Gastroesophageal sphincter (tissue), 4 donors: ENCODE measurements at regions not wholly inside any gene's neighbourhood (a gene's known extent, or its start where the extent isn't known, plus 50 kb on each side); places are given as distances from the start of the nearest gene placed in this dataset.
"Not testable (repeated sequence)": the region's sequence is repeated elsewhere in the genome, so short reads cannot be mapped to it uniquely, and the experiment has no call there.

Experiments used
- ATAC-seq: fragments of 150-250 bp; one replicate; pipeline ENCODE4 v1.9.1; 2016; ENCODE audit warnings: mild to moderate bottlenecking, moderate library complexity
- H3K27ac ChIP-seq, 4 donors: fragments of 200-600 bp; sonication (generic) in 3 of 4; 1 replicate in 3 of 4; 2 replicates in 1 of 4; pipeline ENCODE4 v1.5.1; 2016 to 2019
- H3K27me3 ChIP-seq: fragments of 200-600 bp; sonication (generic); one replicate; pipeline ENCODE4 v1.5.1; 2019
- H3K36me3 ChIP-seq, 2 donors: fragments of 200-600 bp; sonication (generic); one replicate each; pipeline ENCODE4 v1.5.1; 2019; ENCODE audit warnings: control low read depth in 1 of 2
- H3K4me1 ChIP-seq, 3 donors: fragments of 200-600 bp; sonication (generic); 1 replicate in 2 of 3; 2 replicates in 1 of 3; pipeline ENCODE4 v1.5.1; 2016 to 2019; ENCODE audit warnings: control low read depth in 2 of 3
- H3K4me3 ChIP-seq, 2 donors: fragments of 200-600 bp; sonication (generic); one replicate each; pipeline ENCODE4 v1.5.1; 2019; ENCODE audit warnings: mild to moderate bottlenecking in 1 of 2, moderate library complexity in 1 of 2
- H3K9me3 ChIP-seq, 3 donors: fragments of 200-600 bp; sonication (generic); one replicate each; pipeline ENCODE4 v1.5.1; 2017 to 2019; ENCODE audit warnings: control low read depth in 2 of 3
- CTCF ChIP-seq, 4 experiments: fragments of 200-600 bp in 2 of 4; fragments of 450-650 bp in 2 of 4; sonication (generic) in 1 of 4; IDR thresholded peaks; one replicate each; pipeline ENCODE4 v1.5.1; 2017 to 2019; ENCODE audit warnings: antibody characterized with exemption in 4 of 4, mild to moderate bottlenecking in 2 of 4, moderate library complexity in 2 of 4
- EP300 ChIP-seq: sonication (generic); formaldehyde crosslinking; IDR thresholded peaks from one replicate; pipeline ENCODE4 v1.6.1; 2017; ENCODE audit warnings: antibody characterized with exemption, mild to moderate bottlenecking
- POLR2A ChIP-seq, 2 donors: fragments of 450-650 bp; IDR thresholded peaks; one replicate each; pipeline ENCODE4 v1.6.1; 2017; ENCODE audit warnings: antibody characterized with exemption in 2 of 2, mild to moderate bottlenecking in 2 of 2, moderate library complexity in 1 of 2
- POLR2AphosphoS5 ChIP-seq: sonication (generic); formaldehyde crosslinking; IDR thresholded peaks from one replicate; pipeline ENCODE4 v1.6.1; 2017; ENCODE audit warnings: antibody characterized with exemption
- WGBS, 2 donors: methylation state at CpG; one replicate each; pipeline ENCODE4 v1.1.5; 2018; ENCODE audit warnings: low coverage in 1 of 2; 5-methylcytosine and 5-hydroxymethylcytosine counted together

- TF ChIP-seq CTCF (IDR thresholded peaks at IDR 0.05) (no peak), POLR2AphosphoS5 (no peak), EP300 (no peak), POLR2A (IDR thresholded peaks at IDR 0.05) (no peak)
- no peaks in the 10 kb centered on the region for H3K27me3 ChIP-seq
- H3K4me1 ChIP-seq, result peaks cover 0 to 10% (median 0%) of the 10 kb centered on the region in 3 donors
- 70% methylated on average over 1 of the region's 1 CpG; no CpG with 5 or more reads in 1 of the 2 donors for WGBS, 2 donors
- no peak for ATAC-seq
- no peak overlapping the region for H3K27ac ChIP-seq
- H3K36me3 ChIP-seq, result no peaks in the 10 kb centered on the region
- no peak overlapping the region for H3K4me3 ChIP-seq
- H3K9me3 ChIP-seq, result peaks cover 0 to 11% (median 0%) of the 10 kb centered on the region in 3 donors
Measured at GRCh38 chr4:15201782-15202181, 199.5 kb downstream of the CPEB2 start.

GRCh38 chr4:15202481-15202880 lies 200.2 kb downstream of the CPEB2 start:
- Histone ChIP-seq H3K36me3 (no peaks in the 10 kb centered on the region), H3K27me3 (no peaks in the 10 kb centered on the region), H3K27ac (no peak overlapping the region), H3K9me3 (peaks cover 0 to 15% (median 0%) of the 10 kb centered on the region in 3 donors), H3K4me3 (no peak overlapping the region), H3K4me1 (peaks cover 0 to 10% (median 0%) of the 10 kb centered on the region in 3 donors)
- WGBS, 2 donors, result 76 to 80% methylated on average over 1 to 2 of the region's 2 CpGs
- ATAC-seq, result no peak
- no peak for TF ChIP-seq CTCF (IDR thresholded peaks at IDR 0.05)
- no peak for TF ChIP-seq POLR2A (IDR thresholded peaks at IDR 0.05)

GRCh38 chr4:15206526-15206925 lies 204.2 kb downstream of the CPEB2 start:
- H3K36me3 ChIP-seq, H3K27ac ChIP-seq, H3K4me1 ChIP-seq, H3K4me3 ChIP-seq, ATAC-seq, H3K27me3 ChIP-seq: not testable (repeated sequence)
- H3K9me3 ChIP-seq, result peaks cover 0 to 15% (median 0%) of the 10 kb centered on the region in 3 donors
- 83% methylated on average over 3 of the region's 3 CpGs; no CpG with 5 or more reads in 1 of the 2 donors for WGBS, 2 donors

- no peak for ATAC-seq
- Histone ChIP-seq H3K36me3 (no peaks in the 10 kb centered on the region), H3K4me1 (no peaks in the 10 kb centered on the region), H3K27ac (no peak overlapping the region), H3K4me3 (no peak overlapping the region), H3K9me3 (no peaks in the 10 kb centered on the region), H3K27me3 (no peaks in the 10 kb centered on the region)
- WGBS, 2 donors, result 72 to 86% methylated on average over 4 to 6 of the region's 6 CpGs
- TF ChIP-seq EP300 (no peak), POLR2AphosphoS5 (no peak), CTCF (IDR thresholded peaks at IDR 0.05) (no peak), POLR2A (IDR thresholded peaks at IDR 0.05) (no peak)
Measured at GRCh38 chr4:15213302-15213970, 211.2 kb downstream of the CPEB2 start.

DNA sequence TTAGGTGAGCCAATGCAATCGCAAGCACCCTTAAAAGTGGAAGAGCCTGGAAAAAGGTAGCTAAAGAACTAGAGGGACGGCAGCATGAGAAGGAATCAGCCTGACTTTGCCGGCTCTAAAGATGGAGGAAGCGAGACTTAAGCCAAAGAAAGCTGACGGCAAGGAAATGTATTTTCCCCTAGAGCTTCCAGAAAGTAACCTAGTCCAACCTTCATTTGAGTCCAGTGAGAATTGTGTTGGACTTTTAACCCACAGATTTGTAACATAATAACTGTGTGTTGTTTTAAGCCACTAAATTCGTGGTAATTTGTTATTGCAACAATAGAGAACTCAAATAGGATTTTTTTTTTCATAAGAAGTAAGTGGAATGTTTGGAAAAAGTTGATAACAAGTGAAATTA lies 212.7 kb upstream of the C1QTNF7 start:
- Histone ChIP-seq H3K36me3 (no peaks in the 10 kb centered on the region), H3K9me3 (no peaks in the 10 kb centered on the region), H3K27ac (no peak overlapping the region), H3K27me3 (no peaks in the 10 kb centered on the region), H3K4me1 (no peaks in the 10 kb centered on the region), H3K4me3 (no peak overlapping the region)
- 70 to 75% methylated on average over 6 of the region's 6 CpGs for WGBS, 2 donors
- ATAC-seq, result no peak
- TF ChIP-seq CTCF (IDR thresholded peaks at IDR 0.05) (no peak), POLR2A (IDR thresholded peaks at IDR 0.05) (no peak), POLR2AphosphoS5 (no peak), EP300 (no peak)
